ENCODE measurements at regions not wholly inside any gene's neighbourhood (a gene's known extent, or its start where the extent isn't known, plus 50 kb on each side); places are given as distances from the start of the nearest gene placed in this dataset.

GRCh38 chr4:4789462-4789861 is 70.0 kb upstream of the MSX1 start:
- intact Hi-C loops (cut with micrococcal nuclease) = no loop called here
- no peak overlapping the region for H3K4me2 ChIP-seq (ENCODE audit: low read length)
- TF ChIP-seq EZH2phosphoT487 (IDR thresholded peaks at IDR 0.05; ENCODE audit: borderline replicate concordance) (no peak), CEBPB (IDR thresholded peaks at IDR 0.05; ENCODE audit: low read depth) (no peak), SRF (IDR thresholded peaks at IDR 0.05; ENCODE audit: low read depth) (no peak), ZBTB33 (IDR thresholded peaks at IDR 0.05; ENCODE audit: extremely low read depth, insufficient replicate concordance, low read length) (no peak), ZFX (IDR thresholded peaks at IDR 0.05) (no peak), CBX3 (IDR thresholded peaks at IDR 0.05; ENCODE audit: low read depth) (no peak), EGR1 (IDR thresholded peaks at IDR 0.05; ENCODE audit: low read depth) (no peak), YY1 (IDR thresholded peaks at IDR 0.05; ENCODE audit: extremely low read depth, insufficient replicate concordance, low read depth, low read length) (no peak)
- H3K36me3 ChIP-seq (ENCODE audit: control insufficient read depth in 1 of 2, insufficient read depth in 2 of 2, low read length in 2 of 2) = no peaks in the 10 kb centered on the region
- BruUV-seq (replicated peaks) = no TSS peak
- peaks cover 3 to 8% of the 10 kb centered on the region in 2 experiments; a peak in 1 of 4 replicates for H3K9me3 ChIP-seq (ENCODE audit: control insufficient read depth in 1 of 2, insufficient read depth in 1 of 2, low read depth in 1 of 2, low read length in 2 of 2)
- no peaks in the 10 kb centered on the region for H4K20me1 ChIP-seq (ENCODE audit: insufficient read depth)
- H2AFZ ChIP-seq (ENCODE audit: low read depth, low read length, poor library complexity, severe bottlenecking) = no peak overlapping the region
- no peaks in the 10 kb centered on the region for H3K79me2 ChIP-seq (ENCODE audit: insufficient read depth, low read length)
- ChIA-PET RAD21 (ENCODE audit: low non-redundant PET in 1 of 2, low total read pairs in 2 of 2, uncharacterized antibody in 2 of 2, unreplicated experiment in 2 of 2) (no interaction called here), POLR2A (no interaction called here), CTCF (no interaction called here)
- no peaks in the 10 kb centered on the region for H3K9me2 ChIP-seq (ENCODE audit: insufficient read depth)
- H3K4me3 ChIP-seq (replicated peaks in 1 of 2; ENCODE audit: low read depth in 1 of 2, low read length in 2 of 2) = no peak overlapping the region
- H3K4me1 ChIP-seq (ENCODE audit: control insufficient read depth in 1 of 2, insufficient read depth in 2 of 2, low read length in 2 of 2) = peaks cover 0 to 5% of the 10 kb centered on the region in 2 experiments; a peak in 1 of 4 replicates
- H3K9ac ChIP-seq (ENCODE audit: low read length) = no peak overlapping the region
- no peak for DNase-seq (ENCODE audit: low read depth, low spot score)
- ATAC-seq = no peak
- H3K27ac ChIP-seq (ENCODE audit: low read depth, low read length) = no peak overlapping the region
- no peaks in the 10 kb centered on the region for H3K27me3 ChIP-seq (ENCODE audit: insufficient read depth, low read length)

- BruUV-seq (replicated peaks) = no TSS peak
- peaks cover 0 to 5% of the 10 kb centered on the region in 2 experiments; a peak in 1 of 4 replicates for H3K4me1 ChIP-seq (ENCODE audit: control insufficient read depth in 1 of 2, insufficient read depth in 2 of 2, low read length in 2 of 2)
- H3K36me3 ChIP-seq (ENCODE audit: control insufficient read depth in 1 of 2, insufficient read depth in 2 of 2, low read length in 2 of 2) = no peaks in the 10 kb centered on the region
- POLR2A ChIA-PET = no interaction called here
- H3K9me2 ChIP-seq (ENCODE audit: insufficient read depth) = no peaks in the 10 kb centered on the region
- CTCF ChIA-PET = no interaction called here
- H3K9ac ChIP-seq (ENCODE audit: low read length) = no peak overlapping the region
- no peak overlapping the region for H3K27ac ChIP-seq (ENCODE audit: low read depth, low read length)
- DNase-seq (ENCODE audit: low read depth, low spot score) (no peak), ATAC-seq (no peak)
- no peak overlapping the region for H3K4me3 ChIP-seq (replicated peaks in 1 of 2; ENCODE audit: low read depth in 1 of 2, low read length in 2 of 2)
- intact Hi-C loops (cut with micrococcal nuclease) = no loop called here
- H3K9me3 ChIP-seq (ENCODE audit: control insufficient read depth in 1 of 2, insufficient read depth in 1 of 2, low read depth in 1 of 2, low read length in 2 of 2) = peaks cover 3 to 8% of the 10 kb centered on the region in 2 experiments; a peak in 1 of 4 replicates
- no peaks in the 10 kb centered on the region for H3K79me2 ChIP-seq (ENCODE audit: insufficient read depth, low read length)
- H2AFZ ChIP-seq (ENCODE audit: low read depth, low read length, poor library complexity, severe bottlenecking) = no peak overlapping the region
- H4K20me1 ChIP-seq (ENCODE audit: insufficient read depth) = no peaks in the 10 kb centered on the region
- RAD21 ChIA-PET (ENCODE audit: low non-redundant PET in 1 of 2, low total read pairs in 2 of 2, uncharacterized antibody in 2 of 2, unreplicated experiment in 2 of 2) = no interaction called here
- H3K4me2 ChIP-seq (ENCODE audit: low read length) = no peak overlapping the region
- H3K27me3 ChIP-seq (ENCODE audit: insufficient read depth, low read length) = no peaks in the 10 kb centered on the region
- TF ChIP-seq ZFX (IDR thresholded peaks at IDR 0.05) (no peak), SIN3A (IDR thresholded peaks at IDR 0.05; ENCODE audit: low read depth) (no peak), EGR1 (IDR thresholded peaks at IDR 0.05; ENCODE audit: low read depth) (no peak), JUND (IDR thresholded peaks at IDR 0.05) (no peak), ATF3 (IDR thresholded peaks at IDR 0.05) (no peak), TCF7L2 (IDR thresholded peaks at IDR 0.05; ENCODE audit: borderline replicate concordance, extremely low read depth, insufficient read depth, insufficient read length) (no peak), ZBTB33 (IDR thresholded peaks at IDR 0.05; ENCODE audit: extremely low read depth, insufficient replicate concordance, low read length) (no peak), EZH2 (IDR thresholded peaks at IDR 0.05) (no peak)
These were observed 70.9 kb upstream of the MSX1 start for GRCh38 chr4:4788573-4788972.
